K562 (cell line): ENCODE measurements at regions not wholly inside any gene's neighbourhood (a gene's known extent, or its start where the extent isn't known, plus 50 kb on each side); places are given as distances from the start of the nearest gene placed in this dataset.

ENCODE experiments used
- ATAC-seq: fragments of 200-7000 bp; cut with Tn5 transposase; 3 replicates; pipeline ENCODE4 v1.9.1; 2020; ENCODE audit warnings: moderate library complexity
- BruUV-seq: library from RNA; stranded (reverse); fragments of 400-500 nt; replicated peaks from 2 replicates; lab custom pipeline; 2021; lab: Mats Ljungman, UMichigan
- CTCF ChIA-PET: fragments of 300-600 bp; formaldehyde crosslinking; extraction: SDS; loops from one replicate; lab custom pipeline; 2021; ENCODE audit warnings: low intra/inter-chr PET ratio; lab: Yijun Ruan, JAX
- POLR2A ChIA-PET: fragments of 300-600, 350-650 bp; sonication (Branson Sonifier 250); formaldehyde crosslinking; extraction: SDS; loops from one replicate; lab custom pipeline; 2021; ENCODE audit warnings: antibody characterized with exemption, inconsistent platforms; lab: Yijun Ruan, JAX
- DNase-seq, 4 experiments: peaks; one replicate each; pipeline versions ENCODE4 v3.0.0 to v3.0.0-alpha.2; 2011 to 2018; ENCODE audit warnings: low spot score in 3 of 4, mixed read lengths in 3 of 4; ENCODE audit errors: extremely low read depth in 1 of 4
- FAIRE-seq: peaks from 2 replicates; lab custom pipeline; 2011; peaks lifted over from hg19 to GRCh38; lab: Jason Lieb, UNC
- H2AFZ ChIP-seq: 2 replicates; pipeline ENCODE4 v1.6.0; 2011; ENCODE audit warnings: low read depth, low read length, control low read depth, inconsistent platforms
- H3K27ac ChIP-seq: fragments of 200-600 bp; 3 replicates; pipeline ENCODE4 v1.8.0; 2011; ENCODE audit warnings: low read depth, mild to moderate bottlenecking, control low read depth, inconsistent platforms, low read length, moderate library complexity, mixed read lengths; ENCODE audit errors: extremely low read depth
- H3K27me3 ChIP-seq, 2 experiments: fragments of 300-600 bp in 1 of 2; 2 replicates in 1 of 2; 3 replicates in 1 of 2; pipeline versions ENCODE4 v1.6.0 to v1.8.0; 2011; ENCODE audit warnings: inconsistent platforms in 2 of 2, low read length in 2 of 2, mild to moderate bottlenecking in 1 of 2, mixed read lengths in 1 of 2, moderate library complexity in 1 of 2; ENCODE audit not compliant: control insufficient read depth in 2 of 2, insufficient read depth in 2 of 2
- H3K36me3 ChIP-seq: fragments of 300-600 bp; 3 replicates; pipeline ENCODE4 v1.8.0; 2011; ENCODE audit warnings: mild to moderate bottlenecking, low read length, inconsistent platforms; ENCODE audit not compliant: control insufficient read depth, insufficient read depth
- H3K4me1 ChIP-seq, 2 experiments: fragments of 200-600 bp in 1 of 2; replicated peaks in 1 of 2; 2 replicates in 1 of 2; 3 replicates in 1 of 2; pipeline versions ENCODE4 v1.5.1 to v1.8.0; 2011; ENCODE audit warnings: inconsistent platforms in 2 of 2, low read length in 2 of 2, mild to moderate bottlenecking in 1 of 2, mixed read lengths in 1 of 2, moderate library complexity in 1 of 2; ENCODE audit not compliant: control insufficient read depth in 2 of 2, insufficient read depth in 2 of 2
- H3K4me2 ChIP-seq: 2 replicates; pipeline ENCODE4 v1.6.1; 2011; ENCODE audit warnings: low read length, control low read depth, inconsistent platforms, mixed read lengths; ENCODE audit not compliant: insufficient read depth
- H3K4me3 ChIP-seq: fragments of 200-600 bp; sonication (generic), shearing (Covaris generic); 2 replicates; pipeline ENCODE4 v1.5.1; 2016; ENCODE audit warnings: control low read depth, inconsistent platforms
- H3K79me2 ChIP-seq: fragments of 200-600 bp; 3 replicates; pipeline ENCODE4 v1.8.0; 2011; ENCODE audit warnings: low read length, inconsistent platforms; ENCODE audit not compliant: control insufficient read depth, insufficient read depth
- H3K9ac ChIP-seq, 2 experiments: 2 replicates each; pipeline versions ENCODE4 v1.6.0 to v1.6.1; 2011; ENCODE audit warnings: low read depth in 2 of 2, low read length in 2 of 2, control low read depth in 1 of 2, inconsistent platforms in 1 of 2, mild to moderate bottlenecking in 1 of 2, mixed read lengths in 1 of 2; ENCODE audit not compliant: insufficient read depth in 1 of 2
- H3K9me1 ChIP-seq: one replicate; pipeline ENCODE4 v1.6.0; 2011; ENCODE audit warnings: inconsistent platforms, mild to moderate bottlenecking, low read length, moderate library complexity; ENCODE audit not compliant: control insufficient read depth, insufficient read depth
- H3K9me3 ChIP-seq: replicated peaks from 2 replicates; pipeline ENCODE4 v1.5.1; 2011; ENCODE audit warnings: low read depth, low read length, inconsistent platforms; ENCODE audit not compliant: control insufficient read depth, insufficient read depth
- H4K20me1 ChIP-seq: replicated peaks from 2 replicates; pipeline ENCODE4 v1.6.1; 2011; ENCODE audit warnings: low read length, inconsistent platforms, mixed read lengths; ENCODE audit not compliant: control insufficient read depth, insufficient read depth
- DLX4 ChIP-seq: fragments of 250-450 bp; sonication (Bioruptor Pico); IDR thresholded peaks from 2 replicates; pipeline ENCODE4 v1.6.1; 2021; ENCODE audit warnings: mild to moderate bottlenecking
- FOXA1 ChIP-seq: fragments of 450-650 bp; IDR thresholded peaks from 2 replicates; pipeline ENCODE4 v1.6.1; 2016; ENCODE audit warnings: mild to moderate bottlenecking, borderline replicate concordance
- FOXM1 ChIP-seq, 2 experiments: fragments of 450-650 bp in 1 of 2; sonication (generic) in 1 of 2; formaldehyde crosslinking in 1 of 2; IDR thresholded peaks; 2 replicates each; pipeline versions ENCODE4 v1.6.1 to v1.9.0; 2017 to 2022; ENCODE audit warnings: low read depth in 2 of 2, mild to moderate bottlenecking in 2 of 2, missing genetic modification reagents in 1 of 2, moderate library complexity in 1 of 2
- MAZ ChIP-seq, 2 experiments: fragments of 450-650 bp in 1 of 2; sonication (generic) in 1 of 2; formaldehyde crosslinking; IDR thresholded peaks in 1 of 2; conservative IDR thresholded peaks in 1 of 2; 2 replicates each; pipeline versions ENCODE4 v1.4.0 to v1.5.0; 2020; ENCODE audit warnings: mild to moderate bottlenecking in 1 of 2, missing genetic modification reagents in 1 of 2
- MBD2 ChIP-seq: sonication (generic); IDR thresholded peaks from 2 replicates; pipeline ENCODE4 v1.6.1; 2016; ENCODE audit warnings: low read depth, borderline replicate concordance
- MTF1 ChIP-seq: fragments of 250-450 bp; sonication (Bioruptor Pico); IDR thresholded peaks from 2 replicates; pipeline ENCODE4 v1.9.0; 2021; ENCODE audit warnings: moderate library complexity, mild to moderate bottlenecking, inconsistent platforms, borderline replicate concordance
- PHF8 ChIP-seq: fragments of 200-600 bp; sonication (generic); IDR thresholded peaks from 2 replicates; pipeline ENCODE4 v1.6.1; 2012; ENCODE audit warnings: mixed run types, mild to moderate bottlenecking, inconsistent platforms, low read length, moderate library complexity, borderline replicate concordance
- SAFB ChIP-seq: fragments of 200-400 bp; formaldehyde crosslinking; IDR thresholded peaks from 2 replicates; pipeline ENCODE4 v1.6.1; 2017; ENCODE audit warnings: low read depth, low read length, borderline replicate concordance
- SMARCE1 ChIP-seq: fragments of 450-650 bp; IDR thresholded peaks from 2 replicates; pipeline ENCODE4 v1.7.1; 2016; ENCODE audit warnings: mild to moderate bottlenecking
- SRF ChIP-seq, 2 experiments: fragments of 250-450, 450-650 bp in 1 of 2; sonication (Bioruptor Pico) in 1 of 2; sonication (generic) in 1 of 2; formaldehyde crosslinking; IDR thresholded peaks; 2 replicates each; pipeline versions ENCODE4 v1.5.0 to v1.5.1; 2020 to 2022; ENCODE audit warnings: mild to moderate bottlenecking in 1 of 2, missing genetic modification reagents in 1 of 2
- SRSF1 ChIP-seq: fragments of 200-400 bp; formaldehyde crosslinking; IDR thresholded peaks from 2 replicates; pipeline ENCODE4 v1.6.1; 2017; ENCODE audit warnings: mild to moderate bottlenecking, low read depth, low read length, moderate library complexity
- SRSF9 ChIP-seq: fragments of 200-400 bp; formaldehyde crosslinking; IDR thresholded peaks from 2 replicates; pipeline ENCODE4 v1.6.1; 2017; ENCODE audit warnings: low read depth, low read length, borderline replicate concordance
- ZBTB33 ChIP-seq: sonication (generic); formaldehyde crosslinking; IDR thresholded peaks from 2 replicates; pipeline ENCODE4 v1.8.1; 2023; ENCODE audit warnings: mild to moderate bottlenecking, missing genetic modification reagents
- ZFP1 ChIP-seq: fragments of 450-650 bp; formaldehyde crosslinking; IDR thresholded peaks from 2 replicates; pipeline ENCODE4 v1.4.0; 2020; ENCODE audit warnings: mild to moderate bottlenecking, mixed read lengths
- ZFP30 ChIP-seq: fragments of 250-450 bp; sonication (Bioruptor Pico); IDR thresholded peaks from 2 replicates; pipeline ENCODE4 v1.8.0; 2022; ENCODE audit warnings: moderate library complexity, mild to moderate bottlenecking, inconsistent platforms, borderline replicate concordance
- ZNF124 ChIP-seq: sonication (generic); formaldehyde crosslinking; IDR thresholded peaks from 2 replicates; pipeline ENCODE4 v1.8.1; 2022; ENCODE audit warnings: missing genetic modification reagents
- ZNF740 ChIP-seq, 3 experiments: fragments of 200-800 bp in 1 of 3; sonication (Bioruptor generic) in 1 of 3; sonication (generic) in 1 of 3; formaldehyde crosslinking in 1 of 3; IDR thresholded peaks; 2 replicates each; pipeline versions ENCODE4 v1.6.1 to v1.8.0; 2016 to 2022; ENCODE audit warnings: mild to moderate bottlenecking in 2 of 3, missing compliant biosample characterization in 2 of 3, missing genetic modification characterization in 2 of 3, missing genetic modification reagents in 1 of 3
- ZNF766 ChIP-seq: fragments of 200-800 bp; sonication (Bioruptor generic); conservative IDR thresholded peaks from 2 replicates; pipeline ENCODE4 v1.6.1; 2016; ENCODE audit warnings: missing genetic modification characterization, missing compliant biosample characterization
- WGBS: fragments of 100-300 bp; shearing (Covaris generic); methylation state at CpG from one replicate; pipeline ENCODE4 v1.1.6; 2016; ENCODE audit warnings: low coverage, mixed read lengths; ENCODE audit not compliant: insufficient coverage; ENCODE audit errors: missing lambda C conversion rate; 5-methylcytosine and 5-hydroxymethylcytosine counted together
- in situ Hi-C: fragments of 300-500 bp; cut with MboI; formaldehyde crosslinking; loops from 4 replicates; pipeline ENCODE4 v1.15.0; 2018; ENCODE audit warnings: inconsistent platforms, mixed read lengths
- intact Hi-C: fragments of 100-400 bp; cut with micrococcal nuclease; formaldehyde crosslinking; loops from 2 replicates; pipeline ENCODE4 v1.14.2; 2022

GRCh38 chr4:67397031-67397430 is 148.3 kb downstream of the CENPC start:
- Histone ChIP-seq H3K9me1 (no peaks in the 10 kb centered on the region), H2AFZ (no peak overlapping the region), H3K9ac (no peak overlapping the region), H3K79me2 (no peaks in the 10 kb centered on the region), H3K27me3 (no peaks in the 10 kb centered on the region), H3K27ac (no peak overlapping the region), H3K4me1 (peaks cover 0 to 4% of the 10 kb centered on the region in 2 experiments; a peak in 1 of 5 replicates), H3K9me3 (no peaks in the 10 kb centered on the region), H4K20me1 (no peaks in the 10 kb centered on the region), H3K4me3 (no peak overlapping the region), H3K4me2 (no peak overlapping the region), H3K36me3 (no peaks in the 10 kb centered on the region)
- ChIA-PET CTCF (no interaction called here), POLR2A (no interaction called here)
- FAIRE-seq, result no peak
- no peak for ATAC-seq
- no TSS peak for BruUV-seq
- 1% methylated on average over 5 of the region's 5 CpGs for WGBS
- no peak for DNase-seq
- intact Hi-C loops, result no loop called here
- in situ Hi-C loops, result no loop called here
- no peak for TF ChIP-seq DLX4
- TF ChIP-seq SAFB, result no peak
- TF ChIP-seq ZNF124 (CRISPR knock-in tag), result no peak
- no peak for TF ChIP-seq ZBTB33
- TF ChIP-seq FOXM1 (IDR thresholded peaks at IDR 0.05; ENCODE audit: low read depth), result no peak
- TF ChIP-seq FOXM1 (CRISPR knock-in tag; IDR thresholded peaks at IDR 0.05; ENCODE audit: low read depth), result no peak
- no peak for TF ChIP-seq SMARCE1
- TF ChIP-seq SRSF9, result no peak
- TF ChIP-seq PHF8, result no peak
- TF ChIP-seq SRF (CRISPR knock-in tag; IDR thresholded peaks at IDR 0.05), result no peak
- no peak for TF ChIP-seq ZFP1 (CRISPR knock-in tag)
- TF ChIP-seq ZFP30 (CRISPR knock-in tag), result no peak
- TF ChIP-seq ZNF740 (CRISPR knock-in tag; IDR thresholded peaks at IDR 0.05), result no peak
- no peak for TF ChIP-seq ZNF740 (tag; IDR thresholded peaks at IDR 0.05)
- TF ChIP-seq MBD2, result no peak
- no peak for TF ChIP-seq ZNF766 (CRISPR knock-in tag)
- no peak for TF ChIP-seq MAZ (CRISPR knock-in tag; conservative IDR thresholded peaks at IDR 0.05 in 1 of 2, IDR thresholded peaks at IDR 0.05 in 1 of 2)
- TF ChIP-seq SRSF1, result no peak
- TF ChIP-seq MTF1 (CRISPR knock-in tag), result no peak
- no peak for TF ChIP-seq FOXA1
